ENCODE measurements at regions not wholly inside any gene's neighbourhood (a gene's known extent, or its start where the extent isn't known, plus 50 kb on each side); places are given as distances from the start of the nearest gene placed in this dataset.
"Not testable (repeated sequence)": the region's sequence is repeated elsewhere in the genome, so short reads cannot be mapped to it uniquely, and the experiment has no call there.

DNA sequence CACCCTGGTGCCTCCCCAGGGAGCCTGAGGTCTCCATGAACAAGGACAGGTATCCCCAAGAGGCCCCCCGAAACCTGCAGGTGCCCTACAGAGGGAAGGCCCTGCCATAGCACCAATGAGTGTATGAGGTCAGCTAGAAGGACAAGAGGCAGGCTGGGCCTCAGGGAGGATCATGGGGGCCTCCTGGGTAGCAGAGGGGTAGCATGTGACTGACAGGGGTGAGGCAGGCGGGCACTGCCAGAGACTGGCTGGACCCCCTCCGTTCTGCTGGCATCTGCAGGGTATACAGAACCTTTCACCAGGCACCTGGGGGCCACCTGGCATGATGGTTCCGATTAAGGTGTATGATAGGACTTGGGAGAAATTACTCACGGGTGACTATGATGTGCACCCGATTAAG is 79.2 kb upstream of the KCTD7 start:
- Histone ChIP-seq H3K27me3 (replicated peaks; ENCODE audit: insufficient read depth, low read depth, low read length, poor library complexity) (no peaks in the 10 kb centered on the region), H3K9me3 (ENCODE audit: low read depth, low read length, poor library complexity, severe bottlenecking) (no peaks in the 10 kb centered on the region), H3K36me3 (ENCODE audit: insufficient read depth, low read length, poor library complexity, severe bottlenecking) (peaks cover 20% of the 10 kb centered on the region), H3K27ac (ENCODE audit: low read depth, low read length, poor library complexity, severe bottlenecking) (no peak overlapping the region), H3K4me1 (ENCODE audit: insufficient read depth, low read length, poor library complexity, severe bottlenecking) (no peaks in the 10 kb centered on the region), H3K4me3 (ENCODE audit: low read depth, low read length, poor library complexity, severe bottlenecking) (no peak overlapping the region)
- intact Hi-C loops (cut with micrococcal nuclease; ENCODE audit: unreplicated experiment): no loop called here
- no TSS peak for BruUV-seq (replicated peaks)
- DNase-seq (ENCODE audit: low spot score): no peak
- no peak for TF ChIP-seq EZH2 (IDR thresholded peaks at IDR 0.05; ENCODE audit: borderline replicate concordance, low read depth, low read length, poor library complexity, severe bottlenecking)
- CTCF ChIA-PET: no interaction called here
- POLR2A ChIA-PET (ENCODE audit: low non-redundant PET): no interaction called here

DNA sequence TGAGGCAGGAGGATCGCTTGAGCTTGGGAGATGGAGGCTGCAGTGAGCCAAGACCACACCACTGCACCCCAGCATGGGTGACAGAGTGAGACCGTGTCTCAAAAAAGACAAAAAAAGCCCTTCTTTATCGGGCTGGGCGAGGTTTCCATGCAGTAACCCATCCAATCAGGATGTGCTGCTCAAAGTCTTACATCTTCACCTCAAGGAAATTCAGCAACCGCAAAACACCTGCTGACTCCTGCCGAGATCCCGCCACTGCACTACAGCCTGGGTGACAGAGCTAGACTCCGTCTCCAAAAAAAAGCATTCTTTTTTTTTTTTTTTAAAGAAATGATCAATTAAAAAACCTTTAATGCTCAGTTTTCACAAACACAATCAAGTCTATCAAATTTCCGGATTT is 75.7 kb upstream of the KCTD7 start:
- DNase-seq (ENCODE audit: low spot score): no peak
- intact Hi-C loops (cut with micrococcal nuclease; ENCODE audit: unreplicated experiment): no loop called here

DNA sequence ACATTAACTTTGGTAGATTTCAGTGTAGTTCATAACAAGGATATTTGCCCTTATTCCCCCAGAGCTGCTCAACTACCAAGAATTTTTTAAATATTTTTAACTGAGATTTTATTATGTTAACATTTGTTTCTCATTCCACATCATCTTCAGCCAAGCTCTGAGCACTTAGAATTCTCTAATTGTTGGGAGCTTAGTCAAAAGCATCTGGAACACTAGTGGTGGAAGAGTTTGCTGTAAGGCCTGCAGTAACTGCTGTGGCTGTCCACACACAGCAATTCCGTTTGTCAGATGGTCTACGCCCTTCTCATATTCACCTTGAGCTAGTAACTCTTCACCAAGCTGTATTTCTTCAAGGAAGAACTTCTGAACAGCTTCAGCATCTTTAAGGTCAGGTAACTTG is 75.0 kb upstream of the KCTD7 start:
- DNase-seq (ENCODE audit: low spot score); H3K27me3 ChIP-seq (replicated peaks; ENCODE audit: insufficient read depth, low read depth, low read length, poor library complexity); intact Hi-C loops (cut with micrococcal nuclease; ENCODE audit: unreplicated experiment); BruUV-seq (replicated peaks); H3K27ac ChIP-seq (ENCODE audit: low read depth, low read length, poor library complexity, severe bottlenecking); POLR2A ChIA-PET (ENCODE audit: low non-redundant PET); H3K9me3 ChIP-seq (ENCODE audit: low read depth, low read length, poor library complexity, severe bottlenecking); H3K4me3 ChIP-seq (ENCODE audit: low read depth, low read length, poor library complexity, severe bottlenecking); H3K4me1 ChIP-seq (ENCODE audit: insufficient read depth, low read length, poor library complexity, severe bottlenecking); CTCF ChIA-PET: not testable (repeated sequence)
- H3K36me3 ChIP-seq (ENCODE audit: insufficient read depth, low read length, poor library complexity, severe bottlenecking): peaks cover 26% of the 10 kb centered on the region

More for the DNA sequence above, 75.7 kb upstream of the KCTD7 start:
- H3K4me3 ChIP-seq (ENCODE audit: low read depth, low read length, poor library complexity, severe bottlenecking): no peak overlapping the region
- no peak for TF ChIP-seq EZH2 (IDR thresholded peaks at IDR 0.05; ENCODE audit: borderline replicate concordance, low read depth, low read length, poor library complexity, severe bottlenecking)
- TF ChIP-seq, protein P1, sequence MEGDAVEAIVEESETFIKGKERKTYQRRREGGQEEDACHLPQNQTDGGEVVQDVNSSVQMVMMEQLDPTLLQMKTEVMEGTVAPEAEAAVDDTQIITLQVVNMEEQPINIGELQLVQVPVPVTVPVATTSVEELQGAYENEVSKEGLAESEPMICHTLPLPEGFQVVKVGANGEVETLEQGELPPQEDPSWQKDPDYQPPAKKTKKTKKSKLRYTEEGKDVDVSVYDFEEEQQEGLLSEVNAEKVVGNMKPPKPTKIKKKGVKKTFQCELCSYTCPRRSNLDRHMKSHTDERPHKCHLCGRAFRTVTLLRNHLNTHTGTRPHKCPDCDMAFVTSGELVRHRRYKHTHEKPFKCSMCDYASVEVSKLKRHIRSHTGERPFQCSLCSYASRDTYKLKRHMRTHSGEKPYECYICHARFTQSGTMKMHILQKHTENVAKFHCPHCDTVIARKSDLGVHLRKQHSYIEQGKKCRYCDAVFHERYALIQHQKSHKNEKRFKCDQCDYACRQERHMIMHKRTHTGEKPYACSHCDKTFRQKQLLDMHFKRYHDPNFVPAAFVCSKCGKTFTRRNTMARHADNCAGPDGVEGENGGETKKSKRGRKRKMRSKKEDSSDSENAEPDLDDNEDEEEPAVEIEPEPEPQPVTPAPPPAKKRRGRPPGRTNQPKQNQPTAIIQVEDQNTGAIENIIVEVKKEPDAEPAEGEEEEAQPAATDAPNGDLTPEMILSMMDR (conservative IDR thresholded peaks at IDR 0.05; ENCODE audit: low read depth, low read length): no peak
- peaks cover 26% of the 10 kb centered on the region for H3K36me3 ChIP-seq (ENCODE audit: insufficient read depth, low read length, poor library complexity, severe bottlenecking)
- ChIA-PET POLR2A (ENCODE audit: low non-redundant PET) (no interaction called here), CTCF (no interaction called here)
- no peaks in the 10 kb centered on the region for H3K27me3 ChIP-seq (replicated peaks; ENCODE audit: insufficient read depth, low read depth, low read length, poor library complexity)
- no peak overlapping the region for H3K27ac ChIP-seq (ENCODE audit: low read depth, low read length, poor library complexity, severe bottlenecking)
- no peaks in the 10 kb centered on the region for H3K4me1 ChIP-seq (ENCODE audit: insufficient read depth, low read length, poor library complexity, severe bottlenecking)
- H3K9me3 ChIP-seq (ENCODE audit: low read depth, low read length, poor library complexity, severe bottlenecking): no peaks in the 10 kb centered on the region
- no TSS peak for BruUV-seq (replicated peaks)

DNA sequence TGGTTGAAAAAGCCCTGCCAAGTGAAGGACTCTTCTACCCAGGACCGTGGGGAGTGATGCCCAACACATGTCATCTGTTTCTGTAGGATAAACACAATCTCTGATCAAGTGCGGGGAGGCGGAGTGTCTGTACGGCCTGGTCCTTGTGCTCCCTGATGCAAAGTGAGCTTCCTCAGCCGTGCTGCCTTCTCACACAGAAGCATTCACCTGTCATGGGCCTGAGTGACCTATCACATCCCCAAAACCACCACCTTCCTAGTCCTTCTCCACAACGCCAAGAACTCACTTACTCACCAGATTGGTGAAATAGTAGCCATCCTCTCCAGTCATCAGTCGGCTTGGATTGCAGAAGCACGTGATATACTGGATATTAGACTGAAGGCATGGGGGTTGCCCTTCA is 74.4 kb upstream of the KCTD7 start:
- H3K9me3 ChIP-seq (ENCODE audit: low read depth, low read length, poor library complexity, severe bottlenecking); H3K27me3 ChIP-seq (replicated peaks; ENCODE audit: insufficient read depth, low read depth, low read length, poor library complexity); intact Hi-C loops (cut with micrococcal nuclease; ENCODE audit: unreplicated experiment); H3K4me3 ChIP-seq (ENCODE audit: low read depth, low read length, poor library complexity, severe bottlenecking); DNase-seq (ENCODE audit: low spot score); BruUV-seq (replicated peaks); H3K4me1 ChIP-seq (ENCODE audit: insufficient read depth, low read length, poor library complexity, severe bottlenecking); POLR2A ChIA-PET (ENCODE audit: low non-redundant PET); H3K27ac ChIP-seq (ENCODE audit: low read depth, low read length, poor library complexity, severe bottlenecking); CTCF ChIA-PET: not testable (repeated sequence)
- H3K36me3 ChIP-seq (ENCODE audit: insufficient read depth, low read length, poor library complexity, severe bottlenecking): peaks cover 26% of the 10 kb centered on the region

DNA sequence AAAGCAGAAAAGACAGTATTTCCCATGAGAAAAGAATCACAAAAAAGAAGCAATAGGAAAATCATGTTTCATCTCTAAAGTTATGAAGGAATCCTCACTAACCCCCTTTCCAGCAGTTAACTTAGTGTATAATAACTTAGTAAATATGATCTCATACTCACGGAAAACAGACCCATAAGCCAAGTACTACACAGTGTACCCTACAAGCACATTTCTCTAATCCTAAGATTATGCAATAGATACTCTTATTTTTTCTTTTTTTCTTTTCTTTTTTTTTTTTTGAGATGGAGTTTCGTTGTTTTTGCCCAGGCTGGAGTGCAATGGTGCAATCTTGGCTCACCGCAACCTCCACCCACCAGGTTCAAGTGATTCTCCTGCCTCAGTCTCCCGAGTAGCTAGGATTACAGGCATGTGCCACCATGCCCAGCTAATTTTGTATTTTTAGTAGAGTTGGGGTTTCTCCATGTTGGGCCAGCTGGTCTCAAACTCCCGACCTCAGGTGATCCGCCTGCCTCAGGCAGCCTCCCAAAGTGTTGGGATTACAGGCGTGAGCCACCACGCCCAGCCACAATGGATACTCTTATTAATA is 73.7 kb upstream of the KCTD7 start:
- H3K9me3 ChIP-seq (ENCODE audit: low read depth, low read length, poor library complexity, severe bottlenecking); H3K27ac ChIP-seq (ENCODE audit: low read depth, low read length, poor library complexity, severe bottlenecking); CTCF ChIA-PET; H3K4me3 ChIP-seq (ENCODE audit: low read depth, low read length, poor library complexity, severe bottlenecking); H3K4me1 ChIP-seq (ENCODE audit: insufficient read depth, low read length, poor library complexity, severe bottlenecking); BruUV-seq (replicated peaks); DNase-seq (ENCODE audit: low spot score); POLR2A ChIA-PET (ENCODE audit: low non-redundant PET); H3K27me3 ChIP-seq (replicated peaks; ENCODE audit: insufficient read depth, low read depth, low read length, poor library complexity); intact Hi-C loops (cut with micrococcal nuclease; ENCODE audit: unreplicated experiment): not testable (repeated sequence)
- H3K36me3 ChIP-seq (ENCODE audit: insufficient read depth, low read length, poor library complexity, severe bottlenecking): peaks cover 26% of the 10 kb centered on the region

Measured in A673 (cell line).